SHP77 (cell line): ENCODE measurements at regions not wholly inside any gene's neighbourhood (a gene's known extent, or its start where the extent isn't known, plus 50 kb on each side); places are given as distances from the start of the nearest gene placed in this dataset.

Experiments used
- DNase-seq, 2 experiments: peaks; one replicate each; lab custom pipeline; 2025; lab: John Stamatoyannopoulos, UW

- no peak for DNase-seq
Observed at GRCh38 chr7:41832941-41833340, 130.1 kb upstream of the INHBA start.

- no peak for DNase-seq
Observed at GRCh38 chr7:41830271-41830670, 127.4 kb upstream of the INHBA start.

- DNase-seq: no peak
Observed at GRCh38 chr7:41828911-41829310, 126.0 kb upstream of the INHBA start.

- no peak for DNase-seq
Observed at GRCh38 chr7:41826641-41827040, 123.8 kb upstream of the INHBA start.

GRCh38 chr7:41825927-41826480, 123.1 kb upstream of the INHBA start:
- DNase-seq: no peak

GRCh38 chr7:41824284-41824683, 121.4 kb upstream of the INHBA start:
- no peak for DNase-seq

GRCh38 chr7:41822259-41822817, 119.4 kb upstream of the INHBA start:
- no peak for DNase-seq

GRCh38 chr7:41821521-41822213, 118.8 kb upstream of the INHBA start:
- DNase-seq: no peak

GRCh38 chr7:41820111-41820671, 117.3 kb upstream of the INHBA start:
- DNase-seq: no peak

- DNase-seq: no peak
Observed at GRCh38 chr7:41819645-41820044, 116.8 kb upstream of the INHBA start.

GRCh38 chr7:41818765-41819398, 116.0 kb upstream of the INHBA start:
- DNase-seq: no peak

- DNase-seq: no peak
Observed at GRCh38 chr7:41817386-41817785, 114.5 kb upstream of the INHBA start.

GRCh38 chr7:41816111-41816510, 113.2 kb upstream of the INHBA start:
- no peak for DNase-seq

GRCh38 chr7:41814888-41815287, 112.0 kb upstream of the INHBA start:
- no peak for DNase-seq

- DNase-seq: no peak
Observed at GRCh38 chr7:41813286-41813685, 110.4 kb upstream of the INHBA start.

- no peak for DNase-seq
Observed at GRCh38 chr7:41811941-41812340, 109.1 kb upstream of the INHBA start.

- DNase-seq: no peak
Observed at GRCh38 chr7:41809940-41810576, 107.2 kb upstream of the INHBA start.

GRCh38 chr7:41809529-41809939, 106.6 kb upstream of the INHBA start:
- DNase-seq: no peak

- DNase-seq: no peak
Observed at GRCh38 chr7:41809116-41809515, 106.2 kb upstream of the INHBA start.

GRCh38 chr7:41808541-41808940, 105.7 kb upstream of the INHBA start:
- no peak for DNase-seq

- no peak for DNase-seq
Observed at GRCh38 chr7:41803569-41803968, 100.7 kb upstream of the INHBA start.

GRCh38 chr7:41796331-41796730, 93.4 kb upstream of the INHBA start:
- DNase-seq: no peak
